Mesendoderm (in vitro differentiated cells): ENCODE measurements at regions not wholly inside any gene's neighbourhood (a gene's known extent, or its start where the extent isn't known, plus 50 kb on each side); places are given as distances from the start of the nearest gene placed in this dataset.

Experiments used
- DNase-seq: peaks from one replicate; pipeline ENCODE4 v3.0.0; 2013
- H2AK5ac ChIP-seq: 2 replicates; pipeline ENCODE4 v1.6.1; 2013; ENCODE audit warnings: low read length, inconsistent platforms
- H2BK120ac ChIP-seq: 2 replicates; pipeline ENCODE4 v1.6.1; 2013; ENCODE audit warnings: low read depth, mild to moderate bottlenecking, low read length, moderate library complexity, mixed read lengths
- H2BK15ac ChIP-seq: replicated peaks from 2 replicates; pipeline ENCODE4 v1.6.1; 2013; ENCODE audit warnings: low read depth, mild to moderate bottlenecking, moderate library complexity
- H2BK5ac ChIP-seq: 2 replicates; pipeline ENCODE4 v1.6.1; 2013; ENCODE audit warnings: low read length, inconsistent platforms
- H3K18ac ChIP-seq: 2 replicates; pipeline ENCODE4 v1.6.1; 2013; ENCODE audit warnings: mild to moderate bottlenecking, low read length, mixed read lengths
- H3K23ac ChIP-seq: one replicate; pipeline ENCODE4 v1.6.1; 2013; ENCODE audit warnings: low read length
- H3K27ac ChIP-seq: 2 replicates; pipeline ENCODE4 v1.5.1; 2013; ENCODE audit warnings: low read depth, mild to moderate bottlenecking, inconsistent platforms, low read length, moderate library complexity
- H3K27me3 ChIP-seq: 2 replicates; pipeline ENCODE4 v1.6.1; 2013; ENCODE audit warnings: low read length, control low read depth, mild to moderate bottlenecking, inconsistent platforms; ENCODE audit not compliant: insufficient read depth, poor library complexity
- H3K36me3 ChIP-seq: 2 replicates; pipeline ENCODE4 v1.6.1; 2013; ENCODE audit warnings: low read length, inconsistent platforms; ENCODE audit not compliant: control insufficient read depth, insufficient read depth
- H3K4ac ChIP-seq: one replicate; pipeline ENCODE4 v1.6.1; 2013; ENCODE audit warnings: low read depth, mild to moderate bottlenecking, low read length, moderate library complexity
- H3K4me1 ChIP-seq: 2 replicates; pipeline ENCODE4 v1.6.1; 2013; ENCODE audit warnings: low read depth, low read length, inconsistent platforms; ENCODE audit not compliant: control insufficient read depth
- H3K4me2 ChIP-seq: 2 replicates; pipeline ENCODE4 v1.6.1; 2013; ENCODE audit warnings: low read length
- H3K4me3 ChIP-seq: 2 replicates; pipeline ENCODE4 v1.5.1; 2013; ENCODE audit warnings: mild to moderate bottlenecking, low read length
- H3K56ac ChIP-seq: one replicate; pipeline ENCODE4 v1.6.1; 2013; ENCODE audit warnings: low read length
- H3K79me1 ChIP-seq: 2 replicates; pipeline ENCODE4 v1.6.1; 2013; ENCODE audit warnings: low read length, inconsistent platforms
- H3K79me2 ChIP-seq: 2 replicates; pipeline ENCODE4 v1.6.1; 2013; ENCODE audit warnings: mild to moderate bottlenecking, low read length; ENCODE audit not compliant: control insufficient read depth, insufficient read depth
- H3K9ac ChIP-seq: 2 replicates; pipeline ENCODE4 v1.6.1; 2013; ENCODE audit warnings: low read length, inconsistent platforms
- H4K5ac ChIP-seq: one replicate; pipeline ENCODE4 v1.6.1; 2013; ENCODE audit warnings: low read length
- H4K8ac ChIP-seq: one replicate; pipeline ENCODE4 v1.6.1; 2013; ENCODE audit warnings: low read depth, mild to moderate bottlenecking, control low read depth, low read length, moderate library complexity
- WGBS: extraction: QIAGEN DNeasy Blood & Tissue Kit; methylation state at CpG from one replicate; pipeline ENCODE4 v1.1.7; 2013; ENCODE audit warnings: low lambda C conversion rate, missing lambda C conversion rate; ENCODE audit not compliant: insufficient coverage; ENCODE audit errors: extremely low coverage; 5-methylcytosine and 5-hydroxymethylcytosine counted together

- Histone ChIP-seq H4K5ac (no peak overlapping the region), H3K27ac (no peak overlapping the region), H3K56ac (no peak overlapping the region), H2AK5ac (no peak overlapping the region), H3K79me1 (no peaks in the 10 kb centered on the region), H3K18ac (no peak overlapping the region), H3K79me2 (no peaks in the 10 kb centered on the region), H3K4me1 (no peaks in the 10 kb centered on the region), H3K4me2 (no peak overlapping the region), H2BK15ac (no peak overlapping the region), H3K4ac (no peak overlapping the region), H3K36me3 (no peaks in the 10 kb centered on the region), H3K4me3 (no peak overlapping the region), H4K8ac (no peak overlapping the region), H2BK5ac (no peak overlapping the region), H3K9ac (no peak overlapping the region), H3K27me3 (no peaks in the 10 kb centered on the region), H3K23ac (no peak overlapping the region), H2BK120ac (no peak overlapping the region)
- no CpG with 5 or more reads among the region's 1 CpG for WGBS
- DNase-seq = no peak
Measured at GRCh38 chr1:83632906-83633305, 366.0 kb downstream of the TTLL7 start.

GRCh38 chr1:83631851-83632250, 367.1 kb downstream of the TTLL7 start:
- Histone ChIP-seq H3K56ac (no peak overlapping the region), H2AK5ac (no peak overlapping the region), H2BK120ac (no peak overlapping the region), H4K5ac (no peak overlapping the region), H3K36me3 (no peaks in the 10 kb centered on the region), H3K4me3 (no peak overlapping the region), H2BK15ac (no peak overlapping the region), H3K79me1 (no peaks in the 10 kb centered on the region), H3K27ac (no peak overlapping the region), H3K23ac (no peak overlapping the region), H3K18ac (no peak overlapping the region), H3K4me1 (no peaks in the 10 kb centered on the region), H3K4ac (no peak overlapping the region), H3K4me2 (no peak overlapping the region), H3K79me2 (no peaks in the 10 kb centered on the region), H3K9ac (no peak overlapping the region), H3K27me3 (no peaks in the 10 kb centered on the region), H2BK5ac (no peak overlapping the region), H4K8ac (no peak overlapping the region)
- no peak for DNase-seq
- no CpG with 5 or more reads among the region's 6 CpGs for WGBS

DNA sequence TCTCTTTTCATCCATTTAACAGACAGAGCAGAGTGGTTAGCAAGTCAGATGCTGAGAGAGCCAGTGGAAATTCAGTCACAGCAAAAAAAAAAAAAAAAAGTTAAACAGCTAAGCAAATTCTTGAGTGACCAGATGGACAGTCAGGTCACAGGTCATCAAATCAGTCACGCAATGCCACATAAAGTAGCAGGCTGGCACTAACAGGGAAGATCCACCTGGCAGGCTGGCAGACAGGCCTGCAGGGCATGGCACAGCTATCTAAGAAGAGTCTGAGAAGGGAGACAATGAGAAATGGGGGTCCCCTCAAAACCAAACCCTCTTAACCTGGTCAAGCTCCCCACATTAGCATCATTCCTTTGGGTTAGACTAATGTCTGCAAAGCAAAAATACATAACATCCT, 371.9 kb downstream of the TTLL7 start:
- H2BK15ac ChIP-seq = no peak overlapping the region
- H3K27me3 ChIP-seq = no peaks in the 10 kb centered on the region
- no peak overlapping the region for H2BK120ac ChIP-seq
- H2AK5ac ChIP-seq = no peak overlapping the region
- H4K8ac ChIP-seq = no peak overlapping the region
- H3K36me3 ChIP-seq = no peaks in the 10 kb centered on the region
- no peak overlapping the region for H2BK5ac ChIP-seq
- H4K5ac ChIP-seq = no peak overlapping the region
- H3K18ac ChIP-seq = no peak overlapping the region
- WGBS = no CpG with 5 or more reads among the region's 1 CpG
- H3K79me2 ChIP-seq = no peaks in the 10 kb centered on the region
- no peak overlapping the region for H3K23ac ChIP-seq
- H3K4me2 ChIP-seq = no peak overlapping the region
- H3K9ac ChIP-seq = no peak overlapping the region
- no peak for DNase-seq
- no peak overlapping the region for H3K4ac ChIP-seq
- H3K27ac ChIP-seq = no peak overlapping the region
- H3K4me1 ChIP-seq = no peaks in the 10 kb centered on the region
- H3K56ac ChIP-seq = no peak overlapping the region
- no peak overlapping the region for H3K4me3 ChIP-seq
- H3K79me1 ChIP-seq = no peaks in the 10 kb centered on the region

DNA sequence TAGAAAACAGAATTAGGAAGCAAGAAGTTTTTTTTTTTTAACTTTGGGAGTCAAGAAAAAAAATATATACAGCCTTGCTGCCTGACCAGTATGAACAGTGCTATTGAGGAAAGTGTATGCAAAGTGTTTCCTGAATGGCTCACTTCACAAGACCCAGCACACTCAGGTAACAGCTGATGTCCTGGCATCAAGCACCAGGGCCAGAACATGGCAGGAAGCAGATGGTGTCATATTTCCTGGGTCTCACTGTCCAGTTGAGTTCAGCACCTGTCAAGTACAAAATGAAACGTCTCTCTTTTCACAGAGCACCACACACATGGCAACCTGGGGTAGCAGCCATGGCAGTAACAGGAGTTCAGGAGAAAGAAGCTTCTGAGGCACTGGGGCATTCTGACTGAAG, 372.3 kb downstream of the TTLL7 start:
- no peak overlapping the region for H3K4ac ChIP-seq
- no peak overlapping the region for H3K9ac ChIP-seq
- no peak overlapping the region for H3K4me2 ChIP-seq
- no peak overlapping the region for H2BK120ac ChIP-seq
- H3K27ac ChIP-seq = no peak overlapping the region
- no peak overlapping the region for H3K56ac ChIP-seq
- H4K5ac ChIP-seq = no peak overlapping the region
- no peak overlapping the region for H4K8ac ChIP-seq
- no peak overlapping the region for H2BK5ac ChIP-seq
- no peak overlapping the region for H2AK5ac ChIP-seq
- no peak overlapping the region for H3K4me3 ChIP-seq
- no peaks in the 10 kb centered on the region for H3K4me1 ChIP-seq
- no peak overlapping the region for H3K18ac ChIP-seq
- no peaks in the 10 kb centered on the region for H3K79me2 ChIP-seq
- H3K27me3 ChIP-seq = no peaks in the 10 kb centered on the region
- H3K23ac ChIP-seq = no peak overlapping the region
- H2BK15ac ChIP-seq = no peak overlapping the region
- no peaks in the 10 kb centered on the region for H3K79me1 ChIP-seq
- no peak for DNase-seq
- H3K36me3 ChIP-seq = no peaks in the 10 kb centered on the region
- no CpG with 5 or more reads among the region's 1 CpG for WGBS

DNA sequence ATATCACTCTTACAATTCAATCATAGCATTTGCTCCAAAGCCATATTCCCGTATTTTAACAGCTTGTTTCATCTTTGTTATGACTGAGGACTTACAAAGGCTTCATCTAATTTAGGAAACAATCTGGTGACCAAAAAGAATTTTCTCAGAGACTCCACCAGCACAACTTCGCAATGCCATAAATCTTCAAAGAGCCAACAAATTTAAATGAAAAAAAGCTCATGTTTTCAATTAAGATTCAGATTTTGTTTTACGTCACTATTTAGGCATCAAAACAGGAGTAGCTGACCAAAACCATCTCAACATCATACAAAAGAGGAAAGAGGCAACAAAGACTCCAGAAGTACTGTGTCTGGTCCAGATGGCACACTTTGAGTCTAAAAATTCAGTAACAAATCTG, 373.3 kb downstream of the TTLL7 start:
- DNase-seq = no peak
- no peak overlapping the region for H4K8ac ChIP-seq
- H3K36me3 ChIP-seq = no peaks in the 10 kb centered on the region
- no peak overlapping the region for H2BK120ac ChIP-seq
- no peak overlapping the region for H3K23ac ChIP-seq
- no peak overlapping the region for H4K5ac ChIP-seq
- no peak overlapping the region for H3K4me3 ChIP-seq
- H3K4me2 ChIP-seq = no peak overlapping the region
- no peak overlapping the region for H2AK5ac ChIP-seq
- WGBS = no CpG with 5 or more reads among the region's 3 CpGs
- H3K9ac ChIP-seq = no peak overlapping the region
- no peaks in the 10 kb centered on the region for H3K27me3 ChIP-seq
- H3K4me1 ChIP-seq = no peaks in the 10 kb centered on the region
- H3K18ac ChIP-seq = no peak overlapping the region
- H2BK15ac ChIP-seq = no peak overlapping the region
- H3K79me2 ChIP-seq = no peaks in the 10 kb centered on the region
- no peaks in the 10 kb centered on the region for H3K79me1 ChIP-seq
- H3K4ac ChIP-seq = no peak overlapping the region
- H3K56ac ChIP-seq = no peak overlapping the region
- H2BK5ac ChIP-seq = no peak overlapping the region
- H3K27ac ChIP-seq = no peak overlapping the region

DNA sequence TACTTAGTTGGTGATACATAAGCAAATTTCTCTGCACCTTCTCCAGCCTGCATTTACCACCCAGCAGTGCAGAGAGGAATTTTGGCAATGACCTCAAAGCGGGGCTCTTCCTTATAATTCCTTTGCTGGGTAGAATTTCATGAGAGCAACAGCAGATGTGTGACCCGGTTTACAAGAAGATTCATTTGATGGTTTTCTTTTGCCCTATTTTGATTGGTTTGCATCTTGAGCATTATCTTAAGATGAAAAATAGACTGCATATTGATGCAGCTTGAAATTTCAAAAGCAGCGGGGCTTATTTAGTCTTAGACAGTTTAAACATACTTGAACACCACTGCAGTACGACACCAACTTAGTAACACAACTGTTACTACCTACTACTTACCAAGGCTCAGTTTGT, 378.9 kb downstream of the TTLL7 start:
- Histone ChIP-seq H3K27me3 (no peaks in the 10 kb centered on the region), H3K27ac (no peak overlapping the region), H4K5ac (no peak overlapping the region), H3K9ac (no peak overlapping the region), H3K18ac (no peak overlapping the region), H4K8ac (no peak overlapping the region), H2BK120ac (no peak overlapping the region), H3K79me1 (no peaks in the 10 kb centered on the region), H3K4me2 (no peak overlapping the region), H2BK5ac (no peak overlapping the region), H3K23ac (no peak overlapping the region), H3K56ac (no peak overlapping the region), H3K79me2 (no peaks in the 10 kb centered on the region), H2AK5ac (no peak overlapping the region), H3K4ac (no peak overlapping the region), H3K4me1 (peaks cover 4% of the 10 kb centered on the region), H2BK15ac (no peak overlapping the region), H3K4me3 (no peak overlapping the region), H3K36me3 (no peaks in the 10 kb centered on the region)
- no CpG with 5 or more reads among the region's 4 CpGs for WGBS
- DNase-seq = no peak
